ENCODE measurements at regions not wholly inside any gene's neighbourhood (a gene's known extent, or its start where the extent isn't known, plus 50 kb on each side); places are given as distances from the start of the nearest gene placed in this dataset.
A peak's percentile ranks its signal among the peaks of the same experiment; 100 is the strongest.

- H3K27me3 ChIP-seq (ENCODE audit: insufficient read depth) = no peaks in the 10 kb centered on the region
- H3K27me3 Mint-ChIP-seq (ENCODE audit: insufficient read depth, low read depth, poor library complexity) = peaks cover 5% of the 10 kb centered on the region
- no peak overlapping the region for H2AFZ ChIP-seq
- no peaks in the 10 kb centered on the region for H3K4me1 Mint-ChIP-seq
- H3K36me3 ChIP-seq (ENCODE audit: insufficient read depth) = no peaks in the 10 kb centered on the region
- H3K36me3 Mint-ChIP-seq (ENCODE audit: low read depth) = no peaks in the 10 kb centered on the region
- no peaks in the 10 kb centered on the region for H4K20me1 ChIP-seq (replicated peaks; ENCODE audit: insufficient read depth)
- DNase-seq (ENCODE audit: low spot score) (no peak), ATAC-seq (no peak)
- no peak for TF ChIP-seq CREB1 (CRISPR knock-in tag; IDR thresholded peaks at IDR 0.05; ENCODE audit: low read depth)
- TF ChIP-seq, protein P1, sequence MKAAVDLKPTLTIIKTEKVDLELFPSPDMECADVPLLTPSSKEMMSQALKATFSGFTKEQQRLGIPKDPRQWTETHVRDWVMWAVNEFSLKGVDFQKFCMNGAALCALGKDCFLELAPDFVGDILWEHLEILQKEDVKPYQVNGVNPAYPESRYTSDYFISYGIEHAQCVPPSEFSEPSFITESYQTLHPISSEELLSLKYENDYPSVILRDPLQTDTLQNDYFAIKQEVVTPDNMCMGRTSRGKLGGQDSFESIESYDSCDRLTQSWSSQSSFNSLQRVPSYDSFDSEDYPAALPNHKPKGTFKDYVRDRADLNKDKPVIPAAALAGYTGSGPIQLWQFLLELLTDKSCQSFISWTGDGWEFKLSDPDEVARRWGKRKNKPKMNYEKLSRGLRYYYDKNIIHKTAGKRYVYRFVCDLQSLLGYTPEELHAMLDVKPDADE (IDR thresholded peaks at IDR 0.05) = no peak
- TF ChIP-seq POLR2AphosphoS5 (IDR thresholded peaks at IDR 0.05; ENCODE audit: low read depth) = no peak
- no peak for TF ChIP-seq JUNB (IDR thresholded peaks at IDR 0.05; ENCODE audit: unreplicated experiment)
- TF ChIP-seq EZH2 (IDR thresholded peaks at IDR 0.05; ENCODE audit: low read depth, unreplicated experiment) = no peak
- TF ChIP-seq, protein P2, sequence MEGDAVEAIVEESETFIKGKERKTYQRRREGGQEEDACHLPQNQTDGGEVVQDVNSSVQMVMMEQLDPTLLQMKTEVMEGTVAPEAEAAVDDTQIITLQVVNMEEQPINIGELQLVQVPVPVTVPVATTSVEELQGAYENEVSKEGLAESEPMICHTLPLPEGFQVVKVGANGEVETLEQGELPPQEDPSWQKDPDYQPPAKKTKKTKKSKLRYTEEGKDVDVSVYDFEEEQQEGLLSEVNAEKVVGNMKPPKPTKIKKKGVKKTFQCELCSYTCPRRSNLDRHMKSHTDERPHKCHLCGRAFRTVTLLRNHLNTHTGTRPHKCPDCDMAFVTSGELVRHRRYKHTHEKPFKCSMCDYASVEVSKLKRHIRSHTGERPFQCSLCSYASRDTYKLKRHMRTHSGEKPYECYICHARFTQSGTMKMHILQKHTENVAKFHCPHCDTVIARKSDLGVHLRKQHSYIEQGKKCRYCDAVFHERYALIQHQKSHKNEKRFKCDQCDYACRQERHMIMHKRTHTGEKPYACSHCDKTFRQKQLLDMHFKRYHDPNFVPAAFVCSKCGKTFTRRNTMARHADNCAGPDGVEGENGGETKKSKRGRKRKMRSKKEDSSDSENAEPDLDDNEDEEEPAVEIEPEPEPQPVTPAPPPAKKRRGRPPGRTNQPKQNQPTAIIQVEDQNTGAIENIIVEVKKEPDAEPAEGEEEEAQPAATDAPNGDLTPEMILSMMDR (conservative IDR thresholded peaks at IDR 0.05; ENCODE audit: low read depth in 2 of 2) = no peak
- H3K4me3 Mint-ChIP-seq = no peak overlapping the region
- H3K79me2 ChIP-seq (replicated peaks; ENCODE audit: insufficient read depth) = no peaks in the 10 kb centered on the region
- H3K27ac ChIP-seq (ENCODE audit: low read depth) = no peak overlapping the region
- H3K9me2 ChIP-seq (ENCODE audit: insufficient read depth) = no peaks in the 10 kb centered on the region
- H3K9me3 Mint-ChIP-seq = peaks cover 5% of the 10 kb centered on the region; the same call in 2 of the 3 replicates
- H3K4me1 ChIP-seq (ENCODE audit: insufficient read depth) = no peaks in the 10 kb centered on the region
- H3K4me3 ChIP-seq = no peak overlapping the region
- H3F3A ChIP-seq (replicated peaks; ENCODE audit: low read depth) = no peaks in the 10 kb centered on the region
- no peak overlapping the region for H3K27ac Mint-ChIP-seq
- no peak overlapping the region for H3K4me2 ChIP-seq
Observed at GRCh38 chr15:81589671-81590070, 215.7 kb upstream of the TMC3 start.

DNA sequence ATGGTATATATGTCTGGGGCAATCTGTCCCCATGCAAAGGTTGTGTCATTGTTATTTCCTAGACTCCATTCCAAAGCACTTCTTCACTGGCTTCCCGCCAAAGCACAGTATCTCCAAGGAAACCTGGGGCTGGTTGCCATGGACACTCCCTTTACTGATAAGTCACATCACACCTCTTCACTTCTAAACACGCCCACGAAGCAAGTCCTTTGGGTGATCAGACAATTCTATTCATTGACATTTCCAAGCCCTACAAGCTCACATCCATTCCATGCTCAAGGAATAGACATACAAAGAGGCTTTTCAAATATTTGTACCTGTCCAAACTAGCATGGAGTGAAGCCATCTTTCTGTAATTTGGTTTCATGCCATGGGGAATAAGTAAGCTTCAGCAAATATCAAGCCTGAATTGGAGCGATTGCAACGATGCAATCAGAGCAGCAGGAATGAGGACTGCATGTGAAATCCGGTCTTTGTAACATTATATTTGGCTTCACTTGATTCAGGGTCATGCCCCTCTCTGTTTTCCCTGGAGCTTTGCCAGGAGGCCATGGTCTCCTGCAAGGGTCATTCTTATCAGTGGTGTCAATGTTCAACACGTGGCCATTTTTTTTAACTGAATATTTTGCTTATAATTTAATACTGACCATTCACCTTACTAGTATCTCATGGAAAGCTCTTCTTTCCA, 201.6 kb upstream of the TMC3 start:
- no peaks in the 10 kb centered on the region for H3K27me3 ChIP-seq (ENCODE audit: insufficient read depth)
- no peak overlapping the region for H3K27ac ChIP-seq (ENCODE audit: low read depth)
- H3K4me2 ChIP-seq = no peak overlapping the region
- Mint-ChIP-seq H3K9me3 (no peaks in the 10 kb centered on the region), H3K4me3 (no peak overlapping the region), H3K27me3 (ENCODE audit: insufficient read depth, low read depth, poor library complexity) (peaks cover 3% of the 10 kb centered on the region), H3K27ac (no peak overlapping the region), H3K4me1 (peaks cover 8% of the 10 kb centered on the region; the same call in 2 of the 3 replicates), H3K36me3 (ENCODE audit: low read depth) (no peaks in the 10 kb centered on the region)
- H3K9me2 ChIP-seq (ENCODE audit: insufficient read depth) = no peaks in the 10 kb centered on the region; the same call in 1 of the 2 replicates
- 0 out of 2 replicates have a peak, but pooled peaks cover 3% of the 10 kb centered on the region for H3K4me1 ChIP-seq (ENCODE audit: insufficient read depth)
- ATAC-seq = no peak
- H2AFZ ChIP-seq = no peak overlapping the region
- H3K4me3 ChIP-seq = no peak overlapping the region
- no peaks in the 10 kb centered on the region for H3F3A ChIP-seq (replicated peaks; ENCODE audit: low read depth)
- DNase-seq (ENCODE audit: low spot score) = peak; percentile 23
- no peaks in the 10 kb centered on the region for H4K20me1 ChIP-seq (replicated peaks; ENCODE audit: insufficient read depth)
- no peaks in the 10 kb centered on the region for H3K79me2 ChIP-seq (replicated peaks; ENCODE audit: insufficient read depth)
- no peaks in the 10 kb centered on the region for H3K36me3 ChIP-seq (ENCODE audit: insufficient read depth)
- TF ChIP-seq ZNF114 (CRISPR knock-in tag; IDR thresholded peaks at IDR 0.05) (no peak), EZH2phosphoT487 (IDR thresholded peaks at IDR 0.05; ENCODE audit: unreplicated experiment) (no peak), POLR2AphosphoS5 (IDR thresholded peaks at IDR 0.05; ENCODE audit: low read depth) (no peak), NANOG (IDR thresholded peaks at IDR 0.05; ENCODE audit: borderline replicate concordance) (no peak), EZH2 (IDR thresholded peaks at IDR 0.05; ENCODE audit: low read depth, unreplicated experiment) (no peak), JUNB (IDR thresholded peaks at IDR 0.05; ENCODE audit: unreplicated experiment) (no peak), STAT1 (IDR thresholded peaks at IDR 0.05; ENCODE audit: unreplicated experiment) (no peak), CREB1 (CRISPR knock-in tag; IDR thresholded peaks at IDR 0.05; ENCODE audit: low read depth) (no peak), REST (IDR thresholded peaks at IDR 0.05; ENCODE audit: unreplicated experiment) (no peak)

All from GM23338 (cell line).